Liver (tissue), 8 donors: ENCODE measurements at regions not wholly inside any gene's neighbourhood (a gene's known extent, or its start where the extent isn't known, plus 50 kb on each side); places are given as distances from the start of the nearest gene placed in this dataset.

Source experiments
- DNase-seq: peaks from one replicate; pipeline ENCODE4 v3.0.0-alpha.2; 2017; ENCODE audit warnings: low spot score
- H3K27ac ChIP-seq, 2 donors: one replicate each; pipeline ENCODE4 v1.7.0; 2013; ENCODE audit warnings: inconsistent platforms in 2 of 2, low read length in 2 of 2, control low read depth in 1 of 2, low read depth in 1 of 2, mild to moderate bottlenecking in 1 of 2
- H3K27me3 ChIP-seq, 4 donors: one replicate each; pipeline versions ENCODE4 v1.6.1 to v1.7.0; 2013; ENCODE audit warnings: low read length in 3 of 4, inconsistent platforms in 1 of 4, mild to moderate bottlenecking in 1 of 4, moderate library complexity in 1 of 4; ENCODE audit not compliant: control insufficient read depth in 4 of 4, insufficient read depth in 4 of 4
- H3K36me3 ChIP-seq, 4 donors: one replicate each; pipeline versions ENCODE4 v1.6.1 to v1.7.0; 2013; ENCODE audit warnings: low read length in 3 of 4, mild to moderate bottlenecking in 3 of 4, low read depth in 1 of 4, moderate library complexity in 1 of 4; ENCODE audit not compliant: control insufficient read depth in 4 of 4, insufficient read depth in 3 of 4
- H3K4me1 ChIP-seq, 4 donors: one replicate each; pipeline versions ENCODE4 v1.6.1 to v1.7.0; 2013; ENCODE audit warnings: low read length in 3 of 4, mild to moderate bottlenecking in 3 of 4, moderate library complexity in 1 of 4; ENCODE audit not compliant: control insufficient read depth in 4 of 4, insufficient read depth in 4 of 4
- H3K4me3 ChIP-seq, 3 donors: one replicate each; pipeline versions ENCODE4 v1.6.1 to v1.7.0; 2013; ENCODE audit warnings: low read length in 3 of 3, control low read depth in 1 of 3, low read depth in 1 of 3, mild to moderate bottlenecking in 1 of 3
- H3K9ac ChIP-seq, 2 donors: one replicate each; pipeline ENCODE4 v1.7.0; 2013; ENCODE audit warnings: low read length in 2 of 2, mild to moderate bottlenecking in 2 of 2, moderate library complexity in 2 of 2, control low read depth in 1 of 2, low read depth in 1 of 2
- H3K9me3 ChIP-seq, 4 donors: one replicate each; pipeline versions ENCODE4 v1.6.1 to v1.7.0; 2013; ENCODE audit warnings: low read length in 3 of 4; ENCODE audit not compliant: control insufficient read depth in 4 of 4
- ATF3 ChIP-seq: IDR thresholded peaks from 2 replicates; pipeline ENCODE4 v1.6.1; 2016; ENCODE audit warnings: antibody characterized with exemption
- CTCF ChIP-seq: fragments of 150-350 bp; IDR thresholded peaks from 2 replicates; pipeline ENCODE4 v1.5.1; 2017; ENCODE audit warnings: improper control_type of control experiment, low read depth, low read length; ENCODE audit not compliant: missing input control
- EGR1 ChIP-seq, 2 donors: IDR thresholded peaks; 2 replicates each; pipeline ENCODE4 v1.6.1; 2016 to 2018; ENCODE audit warnings: antibody characterized with exemption in 2 of 2, low read depth in 2 of 2
- FOXA1 ChIP-seq: IDR thresholded peaks from 2 replicates; pipeline ENCODE4 v1.6.1; 2016; ENCODE audit warnings: antibody characterized with exemption
- FOXA2 ChIP-seq: IDR thresholded peaks from 2 replicates; pipeline ENCODE4 v1.6.1; 2016; ENCODE audit warnings: antibody characterized with exemption
- GABPA ChIP-seq, 2 donors: IDR thresholded peaks in 1 of 2; conservative IDR thresholded peaks in 1 of 2; 2 replicates each; pipeline ENCODE4 v1.6.1; 2016; ENCODE audit warnings: antibody characterized with exemption in 2 of 2, mild to moderate bottlenecking in 1 of 2, moderate library complexity in 1 of 2
- HNF4A ChIP-seq, 2 donors: conservative IDR thresholded peaks; 2 replicates each; pipeline ENCODE4 v1.6.1; 2016; ENCODE audit warnings: antibody characterized with exemption in 2 of 2, mild to moderate bottlenecking in 2 of 2
- HNF4G ChIP-seq: IDR thresholded peaks from 2 replicates; pipeline ENCODE4 v1.6.1; 2016; ENCODE audit warnings: antibody characterized with exemption
- JUND ChIP-seq, 2 donors: IDR thresholded peaks; 2 replicates each; pipeline ENCODE4 v1.6.1; 2016; ENCODE audit warnings: antibody characterized with exemption in 2 of 2
- MAX ChIP-seq: IDR thresholded peaks from 2 replicates; pipeline ENCODE4 v1.6.1; 2016; ENCODE audit warnings: antibody characterized with exemption
- NR2F2 ChIP-seq: IDR thresholded peaks from 2 replicates; pipeline ENCODE4 v1.6.1; 2016; ENCODE audit warnings: antibody characterized with exemption
- RAD21 ChIP-seq, 2 donors: IDR thresholded peaks; 2 replicates each; pipeline ENCODE4 v1.6.1; 2016; ENCODE audit warnings: antibody characterized with exemption in 2 of 2, mild to moderate bottlenecking in 2 of 2
- REST ChIP-seq: IDR thresholded peaks from 2 replicates; pipeline ENCODE4 v1.6.1; 2016; ENCODE audit warnings: antibody characterized with exemption, mild to moderate bottlenecking
- SP1 ChIP-seq: IDR thresholded peaks from 2 replicates; pipeline ENCODE4 v1.6.1; 2018; ENCODE audit warnings: antibody characterized with exemption, mild to moderate bottlenecking
- TAF1 ChIP-seq: conservative IDR thresholded peaks from 2 replicates; pipeline ENCODE4 v1.6.1; 2016; ENCODE audit warnings: antibody characterized with exemption, mild to moderate bottlenecking
- YY1 ChIP-seq: IDR thresholded peaks from 2 replicates; pipeline ENCODE4 v1.6.1; 2016; ENCODE audit warnings: antibody characterized with exemption, mild to moderate bottlenecking
- ZBTB33 ChIP-seq: IDR thresholded peaks from 2 replicates; pipeline ENCODE4 v1.6.1; 2016; ENCODE audit warnings: antibody characterized with exemption
- WGBS: extraction: QIAGEN DNeasy Blood & Tissue Kit; methylation state at CpG from one replicate; pipeline ENCODE4 v1.1.7; 2013; 5-methylcytosine and 5-hydroxymethylcytosine counted together
- donor health status: healthy.
- donor health status: healthy.
- donor health status: healthy.
- donor health status: healthy.
- donor health status: healthy.

GRCh38 chr5:112671687-112672086 is 66.0 kb upstream of the APC start:
- Histone ChIP-seq H3K27ac (no peak overlapping the region), H3K9ac (no peak overlapping the region), H3K4me3 (no peak overlapping the region), H3K4me1 (no peaks in the 10 kb centered on the region), H3K36me3 (no peaks in the 10 kb centered on the region), H3K9me3 (no peaks in the 10 kb centered on the region), H3K27me3 (no peaks in the 10 kb centered on the region)
- no peak for TF ChIP-seq TAF1
- no peak for TF ChIP-seq YY1
- TF ChIP-seq JUND (IDR thresholded peaks at IDR 0.05): no peak
- no peak for TF ChIP-seq CTCF
- no peak for TF ChIP-seq HNF4A (conservative IDR thresholded peaks at IDR 0.05)
- no peak for TF ChIP-seq MAX
- no peak for TF ChIP-seq ZBTB33
- no peak for TF ChIP-seq REST
- TF ChIP-seq EGR1 (IDR thresholded peaks at IDR 0.05; ENCODE audit: low read depth in 2 of 2): no peak
- no peak for TF ChIP-seq ATF3
- TF ChIP-seq SP1: no peak
- no peak for TF ChIP-seq FOXA2
- TF ChIP-seq NR2F2: no peak
- TF ChIP-seq HNF4G: no peak
- no peak for DNase-seq

- H3K4me3 ChIP-seq: no peak overlapping the region
- H3K9me3 ChIP-seq: peaks cover 0 to 7% (median 0%) of the 10 kb centered on the region in 4 donors
- no peak for DNase-seq
- H3K27me3 ChIP-seq: no peaks in the 10 kb centered on the region
- H3K27ac ChIP-seq: no peak overlapping the region
- no peak overlapping the region for H3K9ac ChIP-seq
- H3K4me1 ChIP-seq: no peaks in the 10 kb centered on the region
- WGBS: 74% methylated on average over 1 of the region's 1 CpG
- no peaks in the 10 kb centered on the region for H3K36me3 ChIP-seq
- TF ChIP-seq GABPA (IDR thresholded peaks at IDR 0.05 in 1 of 2, conservative IDR thresholded peaks at IDR 0.05 in 1 of 2): no peak
- no peak for TF ChIP-seq HNF4A (conservative IDR thresholded peaks at IDR 0.05)
- TF ChIP-seq REST: no peak
- no peak for TF ChIP-seq ATF3
- TF ChIP-seq MAX: no peak
- no peak for TF ChIP-seq CTCF
- no peak for TF ChIP-seq RAD21 (IDR thresholded peaks at IDR 0.05)
- no peak for TF ChIP-seq HNF4G
- TF ChIP-seq FOXA1: no peak
- no peak for TF ChIP-seq NR2F2
- TF ChIP-seq SP1: no peak
- TF ChIP-seq YY1: no peak
- TF ChIP-seq FOXA2: no peak
Observed at GRCh38 chr5:112681481-112681908, 56.2 kb upstream of the APC start.
